ENCODE measurements at regions not wholly inside any gene's neighbourhood (a gene's known extent, or its start where the extent isn't known, plus 50 kb on each side); places are given as distances from the start of the nearest gene placed in this dataset.
"Not testable (repeated sequence)": the region's sequence is repeated elsewhere in the genome, so short reads cannot be mapped to it uniquely, and the experiment has no call there.

DNA sequence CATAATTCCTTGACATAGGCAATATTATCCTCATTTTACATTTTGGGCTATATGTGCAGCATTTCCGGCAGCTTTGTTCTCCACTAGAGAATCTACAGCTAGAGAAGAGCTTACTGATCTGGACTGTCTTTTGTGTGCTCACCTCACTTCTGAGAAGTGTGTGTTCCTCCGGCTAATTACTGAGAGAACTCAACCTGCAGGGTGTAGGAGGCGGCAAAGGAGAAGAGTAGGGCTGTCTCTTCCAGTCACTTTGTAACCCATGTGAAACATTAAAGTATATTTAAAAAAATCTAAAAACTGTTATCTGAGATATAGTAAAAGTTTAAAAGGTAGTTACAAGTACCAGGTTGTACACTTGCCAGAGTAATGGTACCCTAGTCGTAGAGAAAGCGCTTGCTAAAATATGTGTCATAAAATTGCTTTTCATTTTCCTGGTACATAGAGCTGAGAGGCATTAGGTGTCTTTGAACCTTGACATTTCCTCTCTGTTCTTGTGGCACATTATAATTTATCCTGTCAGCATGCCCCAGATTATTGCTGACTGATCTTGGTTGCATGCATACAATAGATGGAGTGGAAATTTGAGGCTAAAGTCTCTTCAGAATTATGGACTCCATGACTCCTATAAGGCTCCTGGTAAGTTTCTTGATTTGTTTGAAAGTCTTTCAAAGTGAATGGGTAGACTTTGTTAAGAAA lies 381.9 kb downstream of the LMO7 start:
- DNase-seq (ENCODE audit: low read depth in 2 of 2): no peak

DNA sequence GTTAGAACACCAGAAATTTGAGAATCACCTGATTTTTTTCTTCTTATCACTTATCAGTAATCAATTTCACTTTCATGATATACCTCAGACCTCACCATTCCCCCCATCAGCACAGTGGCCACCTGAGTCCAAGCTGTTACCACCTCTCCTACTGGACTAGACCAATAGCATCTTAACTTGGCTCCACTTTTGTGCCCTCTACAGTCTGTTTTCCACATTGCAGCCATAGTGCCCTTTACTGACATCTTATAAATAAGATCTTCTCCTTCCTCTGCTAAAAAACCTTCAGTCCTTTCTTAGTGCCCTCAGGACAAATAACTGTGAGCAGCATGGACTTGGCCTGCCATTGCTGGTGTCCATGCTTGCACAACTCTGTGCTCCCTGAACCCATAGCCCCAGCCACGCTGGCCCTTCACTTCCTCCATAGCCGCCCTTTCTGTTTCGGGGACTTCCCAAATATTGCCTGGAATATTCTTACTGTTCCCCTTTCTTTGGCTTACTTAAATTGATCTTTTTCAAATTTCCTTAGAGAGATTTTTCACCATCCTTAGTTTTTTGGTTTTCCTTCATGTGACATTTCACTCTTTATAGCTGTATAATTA lies 380.8 kb downstream of the LMO7 start:
- no peak for DNase-seq (ENCODE audit: low read depth in 2 of 2)

DNA sequence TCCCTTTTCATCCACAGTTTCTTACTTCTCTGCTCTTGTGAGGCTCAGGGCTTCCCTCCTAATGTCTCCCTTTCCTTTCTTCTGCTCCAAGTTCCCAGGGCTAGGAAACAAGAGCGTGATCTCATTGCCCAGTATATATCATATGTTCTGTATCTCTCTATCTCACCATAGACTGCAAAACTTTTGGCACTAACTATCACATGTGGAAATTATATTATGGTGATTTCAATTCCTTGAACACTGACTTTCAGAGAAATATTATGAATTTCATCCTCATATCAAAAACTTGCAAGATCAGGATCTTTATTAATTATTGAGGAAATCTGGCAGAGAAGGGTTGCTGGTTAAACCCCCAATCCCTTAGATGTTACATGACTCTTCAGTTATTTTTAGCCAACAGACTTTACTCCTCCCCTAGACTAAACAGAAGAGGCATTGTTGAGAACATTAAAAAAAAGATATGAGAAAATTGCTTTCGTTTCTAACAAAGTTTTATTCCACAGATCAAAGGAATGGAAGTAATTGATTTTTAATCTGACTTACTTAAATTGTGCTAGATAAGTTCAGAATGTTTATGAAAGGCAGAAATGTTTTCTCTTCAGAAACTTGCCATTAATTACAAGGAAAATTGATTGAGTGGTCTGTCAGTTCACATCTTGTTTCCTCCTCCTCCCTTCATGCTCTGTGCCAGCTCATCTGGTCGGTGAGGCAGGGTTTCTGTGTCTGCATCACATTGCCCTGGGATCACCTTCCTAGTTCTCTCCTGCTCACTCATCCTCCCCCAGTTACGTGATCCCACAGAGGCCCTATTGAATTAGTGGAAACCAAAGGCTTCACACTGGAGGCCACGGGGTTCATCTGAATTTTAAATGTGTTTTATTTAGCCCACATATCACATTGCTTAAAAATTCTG lies 378.5 kb downstream of the LMO7 start:
- DNase-seq (ENCODE audit: low read depth in 2 of 2): no peak

DNA sequence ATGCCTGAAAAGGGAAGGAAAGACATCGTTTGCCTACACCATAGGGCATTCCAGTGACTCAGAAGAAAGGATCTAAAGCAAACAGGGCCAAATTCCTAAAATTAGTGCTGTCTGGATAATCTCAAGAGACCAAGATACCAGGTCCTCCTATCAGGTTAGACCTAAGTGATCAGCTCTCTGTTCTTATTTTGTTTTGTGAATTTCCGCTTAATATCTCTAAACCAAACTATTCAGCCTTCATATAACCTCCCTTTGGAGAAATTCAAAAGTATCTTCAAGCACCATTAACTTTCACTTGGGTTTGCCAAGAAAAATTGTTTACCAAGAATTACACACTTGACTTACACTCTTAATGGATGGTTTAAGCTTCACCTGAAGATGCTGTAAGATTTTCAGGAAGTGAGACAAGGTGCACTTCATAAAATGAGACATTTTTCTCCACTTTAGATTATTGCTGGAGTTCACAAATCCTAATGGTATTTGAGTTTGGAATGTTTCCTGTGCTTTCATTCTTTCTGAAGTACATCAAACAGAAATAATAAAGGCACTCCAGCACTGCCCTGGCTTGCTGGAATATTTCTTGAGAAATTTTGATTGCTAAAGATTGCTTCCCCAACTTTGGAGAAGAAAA lies 376.1 kb downstream of the LMO7 start:
- DNase-seq (ENCODE audit: low read depth in 2 of 2): no peak

DNA sequence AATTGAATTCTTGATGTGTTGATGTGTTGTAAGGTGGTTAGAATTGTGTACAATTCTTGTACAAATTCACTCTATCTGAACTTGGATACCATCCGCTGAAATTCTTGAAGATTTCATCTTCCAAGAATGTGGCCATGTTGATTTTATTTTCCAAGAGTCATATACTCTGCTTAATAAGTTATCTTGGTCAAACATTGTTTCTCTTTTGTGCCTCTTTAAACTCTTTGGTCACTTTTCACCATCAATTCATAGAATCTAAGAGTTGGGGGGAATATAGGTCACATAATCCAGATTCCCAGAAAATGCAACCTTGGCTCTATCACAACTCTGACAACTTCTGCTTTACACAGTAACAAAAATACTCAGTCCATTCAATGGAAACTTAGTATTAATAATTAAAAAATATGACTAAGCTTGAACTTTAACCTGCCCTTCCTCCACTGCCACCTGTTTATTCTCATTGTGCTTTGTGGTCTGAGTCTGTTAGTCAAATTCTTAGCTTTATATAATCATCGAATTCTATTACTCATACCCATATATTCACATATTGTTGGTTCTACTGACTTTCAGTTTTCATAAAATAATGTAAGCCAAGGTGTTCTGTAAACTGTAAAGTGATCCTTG lies 373.2 kb downstream of the LMO7 start:
- DNase-seq (ENCODE audit: low read depth in 2 of 2): no peak

DNA sequence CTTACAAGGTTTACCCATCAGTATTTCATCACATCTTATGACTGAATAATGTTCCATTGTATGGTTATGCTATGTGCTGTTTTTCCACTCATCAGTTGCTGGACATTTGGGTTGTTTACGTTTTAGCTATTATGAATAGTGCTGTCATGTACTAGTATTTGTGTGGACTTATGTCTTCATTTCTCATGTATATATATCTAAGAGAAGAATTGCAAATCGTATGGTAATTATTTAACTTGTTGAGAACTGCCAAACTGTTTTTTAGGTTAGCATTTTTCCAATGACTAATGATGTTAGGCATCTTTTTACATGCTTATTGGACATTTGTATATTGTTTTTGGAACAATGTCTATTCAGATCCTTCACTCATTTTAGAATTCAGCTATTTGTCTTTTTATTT lies 368.3 kb downstream of the LMO7 start:
- no peak for DNase-seq (ENCODE audit: low read depth in 2 of 2)

DNA sequence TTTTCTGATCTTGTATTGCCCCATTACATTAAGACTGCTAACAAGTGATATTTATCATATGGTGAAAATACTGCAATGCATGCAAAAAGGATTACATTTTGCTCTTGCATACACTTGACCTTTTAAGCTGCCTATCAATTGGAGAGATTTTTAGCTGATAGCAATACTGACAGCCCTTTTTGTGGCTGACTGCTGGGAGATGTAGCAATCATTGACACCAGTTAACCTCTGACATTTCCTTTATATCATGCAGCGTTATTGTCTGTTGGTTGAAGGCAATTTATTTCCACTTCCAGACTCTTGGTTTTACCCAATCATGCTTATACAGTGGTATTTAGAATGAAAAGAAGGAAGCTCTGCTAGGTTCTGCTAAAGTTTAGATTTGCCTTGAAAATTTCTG lies 364.0 kb downstream of the LMO7 start:
- no peak for DNase-seq (ENCODE audit: low read depth in 2 of 2)

DNA sequence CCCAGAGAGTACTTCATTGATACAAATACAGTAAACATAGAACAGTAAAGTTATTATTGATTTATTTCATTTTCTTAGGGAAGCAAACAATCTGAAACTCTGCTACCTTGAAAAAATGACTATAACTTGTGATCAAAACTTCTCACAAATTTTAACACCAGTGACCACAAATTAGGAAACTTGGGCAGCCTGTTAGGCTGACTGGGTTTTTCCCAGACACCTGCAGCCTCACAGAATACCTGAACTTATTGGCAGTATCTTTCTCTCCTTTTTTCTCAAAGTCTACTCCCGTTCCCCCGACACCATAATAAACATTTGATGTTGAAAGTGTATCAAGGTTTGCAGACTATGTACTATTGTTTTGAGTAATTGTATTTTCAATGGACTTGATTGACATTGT lies 360.5 kb downstream of the LMO7 start:
- no peak for DNase-seq (ENCODE audit: low read depth in 2 of 2)

DNA sequence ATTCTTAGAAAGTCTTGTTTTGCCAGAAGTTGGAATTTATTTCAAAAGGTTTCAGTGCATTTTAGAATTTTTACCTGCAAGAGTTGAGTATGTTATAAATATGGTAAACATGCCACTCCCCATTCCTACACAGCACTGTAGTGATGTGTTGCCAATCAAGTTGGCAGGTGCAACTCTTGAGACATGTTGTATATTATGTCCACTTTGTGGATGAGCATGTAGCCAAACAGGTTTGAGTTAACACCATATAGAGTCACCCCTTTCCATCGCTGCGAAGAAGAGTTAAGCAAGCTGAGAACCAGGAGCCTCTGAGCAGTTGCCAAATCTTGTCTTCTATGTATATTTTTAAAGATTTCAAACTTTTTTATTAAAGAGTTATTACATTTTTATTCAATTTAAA lies 359.8 kb downstream of the LMO7 start:
- no peak for DNase-seq (ENCODE audit: low read depth in 2 of 2)

DNA sequence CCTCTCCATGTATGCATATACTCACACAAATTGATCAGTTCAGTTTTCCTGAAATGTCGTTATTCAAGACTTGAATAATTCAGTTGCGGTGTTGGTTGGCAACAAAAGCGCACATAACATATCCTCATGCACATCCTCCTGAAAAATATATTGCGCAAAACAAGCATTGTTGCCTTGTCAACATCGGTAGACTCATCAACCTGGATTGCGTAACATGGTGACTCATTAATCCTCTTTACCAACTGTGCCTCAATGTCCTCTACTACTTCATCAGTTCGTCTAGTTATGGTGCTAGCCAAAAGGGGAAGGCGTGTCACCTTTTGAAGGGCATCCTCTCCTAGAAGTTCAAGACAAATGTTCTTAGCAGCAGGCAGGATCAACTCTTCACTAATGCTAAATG lies 357.7 kb downstream of the LMO7 start:
- no peak for DNase-seq (ENCODE audit: low read depth in 2 of 2)

DNA sequence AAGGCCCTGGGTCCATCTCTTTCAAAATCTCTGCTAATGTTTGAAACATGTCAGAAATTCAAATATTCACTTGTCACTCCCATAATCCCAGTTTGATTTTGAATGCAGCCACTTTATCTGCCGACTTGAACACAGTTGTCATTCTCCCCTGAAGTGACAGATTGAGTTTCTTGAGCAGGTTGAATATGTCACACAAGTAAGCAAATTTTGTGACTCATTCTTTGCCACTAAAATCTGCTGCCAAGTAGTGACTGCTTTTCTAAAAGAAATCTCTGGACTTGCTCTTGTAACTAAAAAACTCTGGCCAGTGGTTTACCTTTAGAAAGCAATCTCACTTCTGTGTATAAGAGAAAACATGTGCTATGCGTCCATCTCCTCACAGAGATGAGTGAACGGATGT lies 357.1 kb downstream of the LMO7 start:
- no peak for DNase-seq (ENCODE audit: low read depth in 2 of 2)

DNA sequence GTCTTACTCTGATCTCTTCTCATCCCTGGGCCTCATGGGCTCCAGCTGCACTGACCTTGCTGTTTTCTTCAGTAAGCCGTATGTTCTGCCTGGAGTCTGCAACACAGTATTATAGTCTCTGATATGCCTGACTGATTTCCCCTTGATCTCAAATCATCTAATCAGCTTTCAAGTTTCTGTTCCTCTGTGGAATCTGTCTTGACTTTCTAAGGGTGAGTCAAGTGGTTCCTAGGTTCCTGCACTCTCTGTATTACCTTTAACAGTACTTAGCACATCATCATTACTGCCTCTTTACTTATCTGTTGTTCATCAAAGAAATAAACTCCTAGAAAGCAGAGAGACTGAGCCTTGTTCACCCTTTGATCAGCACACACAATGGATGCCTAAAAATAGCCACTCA lies 350.7 kb downstream of the LMO7 start:
- no peak for DNase-seq (ENCODE audit: low read depth in 2 of 2)

DNA sequence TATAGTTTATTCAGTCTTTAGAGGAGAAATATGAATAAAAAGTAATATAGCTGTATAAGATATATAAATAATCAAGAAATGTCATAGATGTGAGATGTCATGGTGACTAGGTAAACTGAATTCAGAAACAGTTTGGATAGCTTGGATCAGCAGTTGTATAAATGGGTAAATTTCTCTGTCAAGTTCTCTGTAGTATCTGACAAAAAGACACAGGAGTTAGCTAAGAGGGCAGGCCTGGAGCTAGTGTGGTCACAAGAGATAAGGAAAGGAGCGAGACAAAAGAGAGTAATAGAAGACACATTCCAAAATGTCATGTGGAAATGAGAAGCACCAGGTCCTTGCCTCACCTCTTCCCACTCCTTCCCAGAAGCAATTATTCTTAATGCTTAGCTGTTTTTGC lies 349.0 kb downstream of the LMO7 start:
- no peak for DNase-seq (ENCODE audit: low read depth in 2 of 2)

DNA sequence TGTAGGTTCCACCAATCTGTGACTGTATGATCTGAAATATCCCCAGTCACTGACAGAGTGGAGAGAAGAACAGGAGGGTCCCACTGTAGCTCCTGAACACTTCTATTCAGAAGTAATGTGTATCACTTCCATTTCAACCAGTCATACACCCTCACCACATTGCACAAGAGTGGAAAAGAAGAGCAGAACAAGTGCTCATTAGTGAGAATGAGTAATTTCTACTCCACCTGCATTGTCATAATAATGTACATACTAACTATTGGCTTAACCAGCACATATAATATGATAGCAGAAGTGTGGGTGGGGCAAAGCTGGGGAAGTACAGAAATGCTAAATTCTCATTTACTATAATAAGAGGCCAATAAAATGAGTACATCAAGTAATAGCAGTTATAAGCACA lies 342.7 kb downstream of the LMO7 start:
- DNase-seq (ENCODE audit: low read depth in 2 of 2): no peak

DNA sequence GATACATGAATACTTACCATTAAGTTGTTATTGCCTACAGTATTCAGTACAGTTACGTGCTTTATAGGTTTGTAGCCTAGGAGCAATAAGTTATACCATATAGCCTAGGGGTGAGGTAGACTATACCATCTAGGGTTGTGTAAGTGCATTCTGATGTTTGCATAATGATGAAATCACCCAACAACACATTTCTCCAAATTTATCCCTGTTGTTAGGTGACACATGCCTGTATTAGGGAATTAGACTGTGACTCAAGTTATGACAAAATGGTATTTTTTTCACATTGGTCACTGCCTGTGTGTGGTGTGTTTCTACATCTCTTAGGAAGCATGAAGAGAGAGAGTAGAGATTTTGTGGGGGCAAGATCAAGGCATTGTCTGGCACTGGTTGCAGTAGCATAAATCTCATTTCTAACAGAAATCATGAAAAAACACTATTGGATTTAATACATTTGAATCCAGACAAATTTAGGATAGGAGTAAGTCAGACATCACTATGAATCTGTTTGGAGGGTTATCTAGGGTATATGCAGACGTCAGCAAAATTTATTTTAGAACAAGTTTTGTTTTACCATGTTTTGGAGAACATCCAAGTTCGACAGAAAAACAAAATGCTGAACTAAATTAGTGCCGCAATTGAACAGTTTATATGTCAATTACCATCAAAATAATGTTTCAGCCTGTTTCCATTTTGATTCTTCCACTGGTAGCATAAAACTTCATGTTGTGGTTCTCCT lies 332.1 kb downstream of the LMO7 start:
- DNase-seq (ENCODE audit: low read depth in 2 of 2): no peak

DNA sequence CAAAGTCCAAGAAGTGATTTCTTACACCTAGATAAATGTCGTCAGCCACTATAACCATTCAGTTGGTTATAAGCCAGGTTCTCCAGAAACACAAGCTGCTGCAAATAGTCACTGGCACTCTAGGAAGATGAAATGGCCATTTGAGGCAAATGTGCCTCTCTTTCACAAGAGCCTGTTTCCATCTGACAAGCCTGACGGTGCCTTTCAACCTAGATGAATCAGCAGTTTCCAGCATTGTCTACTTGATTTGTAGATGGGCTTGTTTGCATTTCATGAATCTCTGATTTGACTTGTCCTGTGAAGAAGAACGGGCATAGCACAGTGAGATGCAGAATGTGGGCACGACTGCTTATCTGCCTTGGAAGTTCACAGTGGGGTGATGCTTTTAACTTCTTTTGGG lies 327.2 kb downstream of the LMO7 start:
- DNase-seq (ENCODE audit: low read depth in 2 of 2): no peak

DNA sequence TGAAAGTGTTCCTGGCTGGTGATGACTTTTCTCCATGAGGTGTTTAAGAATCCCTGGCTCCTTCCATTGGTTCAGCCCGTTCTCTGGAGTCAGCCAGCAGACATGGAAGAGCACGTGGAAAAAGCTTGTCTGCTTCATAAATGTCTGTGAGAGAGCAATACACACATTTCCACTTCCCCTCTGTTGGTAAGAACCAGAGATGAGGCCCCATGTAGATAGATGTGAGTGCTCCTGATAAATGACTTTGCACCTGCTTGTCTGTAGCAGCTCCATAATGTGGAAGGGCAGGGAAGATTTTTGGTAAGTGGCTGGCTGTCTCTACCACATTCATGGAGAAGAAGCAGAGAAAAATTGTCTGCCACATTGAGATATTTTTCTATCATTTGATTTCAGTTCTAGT lies 325.8 kb downstream of the LMO7 start:
- DNase-seq (ENCODE audit: low read depth in 2 of 2): no peak

DNA sequence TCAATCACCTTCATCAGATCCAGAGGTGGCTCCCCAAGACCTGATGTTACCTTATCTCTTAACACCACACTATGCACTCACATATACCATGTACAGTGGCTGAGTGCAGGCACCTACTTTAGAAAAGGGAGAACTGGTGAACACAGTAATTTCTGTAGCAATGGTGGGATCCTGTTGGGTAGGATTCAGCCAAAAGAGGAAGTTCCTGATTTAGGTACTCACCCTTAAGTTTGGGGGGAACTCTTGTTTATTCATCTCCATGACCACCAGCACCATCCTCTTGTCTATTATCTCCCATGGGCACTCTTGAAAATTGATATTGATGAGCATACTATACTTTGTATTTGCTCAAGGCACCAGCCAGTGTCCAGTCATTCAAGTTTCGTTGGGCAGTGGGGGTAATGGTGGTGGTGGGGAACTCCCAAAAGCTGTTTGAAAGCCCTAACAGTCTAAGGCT lies 324.4 kb downstream of the LMO7 start:
- DNase-seq (ENCODE audit: low read depth in 2 of 2): no peak

DNA sequence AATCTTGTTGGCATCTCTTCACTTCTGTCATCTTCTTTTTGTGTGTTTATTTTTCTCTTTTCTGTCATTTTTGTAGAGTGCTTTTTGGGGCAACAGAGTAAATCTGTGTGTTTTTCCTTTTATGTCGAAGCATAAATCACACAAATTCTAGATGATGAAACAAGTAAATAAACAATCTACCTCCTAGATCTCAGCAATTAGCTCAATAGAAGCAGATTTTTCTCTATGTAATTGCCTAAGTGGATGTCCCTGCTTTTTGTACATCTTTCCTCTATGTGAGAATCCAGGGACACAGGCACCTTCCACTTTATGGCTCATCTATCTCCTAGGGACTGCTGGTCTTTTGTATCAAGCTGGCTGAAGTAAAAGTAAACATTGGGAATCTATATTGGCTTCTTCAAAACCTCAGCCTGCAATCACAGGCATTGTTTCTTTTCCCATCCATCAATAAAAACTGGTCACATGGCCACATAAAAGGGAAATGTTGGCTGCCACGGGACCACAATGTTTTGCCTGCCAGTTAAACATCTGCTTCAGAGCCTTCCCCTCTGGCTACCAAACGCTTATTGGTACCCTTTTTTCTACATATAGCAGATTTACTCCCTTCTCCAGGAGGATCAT lies 323.8 kb downstream of the LMO7 start:
- DNase-seq (ENCODE audit: low read depth in 2 of 2): no peak

DNA sequence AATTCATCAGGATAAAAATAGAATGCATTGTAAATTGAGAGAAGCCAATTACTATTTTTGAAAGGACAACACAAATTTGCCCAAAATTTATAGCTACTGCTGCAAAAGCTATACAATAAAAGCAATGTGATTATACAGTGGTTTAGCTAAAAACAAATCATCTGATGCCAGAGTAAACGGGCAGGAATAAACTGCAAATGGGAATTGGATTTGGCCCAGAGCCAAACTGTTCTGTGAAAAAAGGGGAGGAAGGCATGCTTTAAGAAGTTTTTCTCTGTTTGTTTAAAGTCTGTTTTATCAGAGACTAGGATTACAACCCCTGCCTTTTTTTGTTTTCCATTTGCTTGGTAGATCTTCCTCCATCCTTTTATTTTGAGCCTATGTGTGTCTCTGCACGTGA lies 317.5 kb downstream of the LMO7 start:
- DNase-seq (ENCODE audit: low read depth in 2 of 2): not testable (repeated sequence)

DNA sequence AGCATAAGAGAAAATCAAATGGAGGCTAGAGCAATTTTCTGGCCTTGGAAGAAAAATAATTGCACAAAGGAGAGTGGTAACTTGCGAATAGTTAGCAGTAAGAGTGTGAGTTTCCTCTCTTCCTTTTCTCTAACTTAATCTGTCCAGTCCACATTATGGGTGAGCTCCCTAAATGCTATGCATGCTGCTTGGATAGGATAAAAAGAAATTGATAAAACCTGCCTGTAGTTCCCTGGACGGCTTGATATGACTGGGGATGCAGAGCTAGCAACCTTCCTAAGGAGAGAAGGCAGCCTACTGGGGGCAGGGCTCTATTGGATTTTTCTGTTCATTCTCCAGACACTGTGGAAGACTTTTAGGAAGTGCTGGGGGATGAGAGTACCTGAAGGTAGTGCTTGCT lies 311.3 kb downstream of the LMO7 start:
- DNase-seq (ENCODE audit: low read depth in 2 of 2): no peak
